Endodermal cell (in vitro differentiated cells): ENCODE measurements at regions not wholly inside any gene's neighbourhood (a gene's known extent, or its start where the extent isn't known, plus 50 kb on each side); places are given as distances from the start of the nearest gene placed in this dataset.

Experiments used
- DNase-seq: peaks from one replicate; pipeline ENCODE4 v3.0.0-alpha.2; 2017
- H3K27ac ChIP-seq: 2 replicates; pipeline ENCODE4 v1.5.1; 2013; ENCODE audit warnings: mild to moderate bottlenecking, low read depth, low read length, moderate library complexity
- H3K27me3 ChIP-seq: 2 replicates; pipeline ENCODE4 v1.6.1; 2013; ENCODE audit warnings: mild to moderate bottlenecking, low read length, moderate library complexity; ENCODE audit not compliant: insufficient read depth, control insufficient read depth, poor library complexity, severe bottlenecking
- H3K36me3 ChIP-seq: 2 replicates; pipeline ENCODE4 v1.7.0; 2013; ENCODE audit warnings: mild to moderate bottlenecking, low read length, moderate library complexity; ENCODE audit not compliant: control insufficient read depth, insufficient read depth
- H3K4me1 ChIP-seq: one replicate; pipeline ENCODE4 v1.7.0; 2013; ENCODE audit warnings: low read length; ENCODE audit not compliant: control insufficient read depth, insufficient read depth
- H3K4me3 ChIP-seq: 2 replicates; pipeline ENCODE4 v1.5.1; 2013; ENCODE audit warnings: mild to moderate bottlenecking, low read length, moderate library complexity
- H3K9ac ChIP-seq: 2 replicates; pipeline ENCODE4 v1.6.1; 2013; ENCODE audit warnings: mild to moderate bottlenecking, low read length, moderate library complexity; ENCODE audit not compliant: poor library complexity, severe bottlenecking; ENCODE audit errors: extremely low read depth
- H3K9me3 ChIP-seq: 2 replicates; pipeline ENCODE4 v1.6.1; 2013; ENCODE audit warnings: mild to moderate bottlenecking, low read length, moderate library complexity; ENCODE audit not compliant: control insufficient read depth
- H3K27ac Mint-ChIP-seq: 2 replicates; pipeline ENCODE4 v1.8.0; 2020; ENCODE audit warnings: mixed read lengths
- H3K27me3 Mint-ChIP-seq: 2 replicates; pipeline ENCODE4 v1.8.0; 2021; ENCODE audit warnings: mild to moderate bottlenecking, mixed read lengths; ENCODE audit not compliant: insufficient read depth
- H3K36me3 Mint-ChIP-seq: 2 replicates; pipeline ENCODE4 v1.8.0; 2020; ENCODE audit warnings: low read depth, mixed read lengths
- H3K4me1 Mint-ChIP-seq: 2 replicates; pipeline ENCODE4 v1.8.0; 2020; ENCODE audit warnings: mixed read lengths
- H3K4me3 Mint-ChIP-seq: 2 replicates; pipeline ENCODE4 v1.8.0; 2020; ENCODE audit warnings: mild to moderate bottlenecking, moderate library complexity, mixed read lengths
- H3K9me3 Mint-ChIP-seq: 2 replicates; pipeline ENCODE4 v1.8.0; 2020; ENCODE audit warnings: mild to moderate bottlenecking, mixed read lengths
- WGBS, 2 experiments: methylation state at CpG; one replicate each; pipeline versions ENCODE4 v1.1.5 to v1.1.7; 2013; ENCODE audit warnings: missing lambda C conversion rate in 2 of 2, mixed read lengths in 1 of 2; ENCODE audit not compliant: insufficient coverage in 1 of 2, insufficient read length in 1 of 2; 5-methylcytosine and 5-hydroxymethylcytosine counted together
- TF ChIP-seq, protein P1 (sequence below): fragments of 200-600 bp; sonication (generic); conservative IDR thresholded peaks from 2 replicates; pipeline ENCODE4 v1.5.0; 2021; ENCODE audit warnings: antibody characterized with exemption, mild to moderate bottlenecking

GRCh38 chr7:57789130-57789529 is 339.2 kb downstream of the ZNF716 start:
- no peaks in the 10 kb centered on the region for H3K36me3 Mint-ChIP-seq
- TF ChIP-seq, protein P1, sequence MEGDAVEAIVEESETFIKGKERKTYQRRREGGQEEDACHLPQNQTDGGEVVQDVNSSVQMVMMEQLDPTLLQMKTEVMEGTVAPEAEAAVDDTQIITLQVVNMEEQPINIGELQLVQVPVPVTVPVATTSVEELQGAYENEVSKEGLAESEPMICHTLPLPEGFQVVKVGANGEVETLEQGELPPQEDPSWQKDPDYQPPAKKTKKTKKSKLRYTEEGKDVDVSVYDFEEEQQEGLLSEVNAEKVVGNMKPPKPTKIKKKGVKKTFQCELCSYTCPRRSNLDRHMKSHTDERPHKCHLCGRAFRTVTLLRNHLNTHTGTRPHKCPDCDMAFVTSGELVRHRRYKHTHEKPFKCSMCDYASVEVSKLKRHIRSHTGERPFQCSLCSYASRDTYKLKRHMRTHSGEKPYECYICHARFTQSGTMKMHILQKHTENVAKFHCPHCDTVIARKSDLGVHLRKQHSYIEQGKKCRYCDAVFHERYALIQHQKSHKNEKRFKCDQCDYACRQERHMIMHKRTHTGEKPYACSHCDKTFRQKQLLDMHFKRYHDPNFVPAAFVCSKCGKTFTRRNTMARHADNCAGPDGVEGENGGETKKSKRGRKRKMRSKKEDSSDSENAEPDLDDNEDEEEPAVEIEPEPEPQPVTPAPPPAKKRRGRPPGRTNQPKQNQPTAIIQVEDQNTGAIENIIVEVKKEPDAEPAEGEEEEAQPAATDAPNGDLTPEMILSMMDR, result no peak
- no peaks in the 10 kb centered on the region for H3K27me3 ChIP-seq
- 84 to 85% methylated on average over 7 to 10 of the region's 10 CpGs for WGBS, 2 experiments
- no peak overlapping the region for H3K4me3 ChIP-seq
- no peak overlapping the region for H3K9ac ChIP-seq
- H3K27ac Mint-ChIP-seq, result no peak overlapping the region
- no peak for DNase-seq
- H3K4me1 Mint-ChIP-seq, result no peaks in the 10 kb centered on the region
- H3K27me3 Mint-ChIP-seq, result no peaks in the 10 kb centered on the region
- no peaks in the 10 kb centered on the region for H3K36me3 ChIP-seq
- H3K4me1 ChIP-seq, result no peaks in the 10 kb centered on the region
- no peak overlapping the region for H3K4me3 Mint-ChIP-seq
- no peak overlapping the region for H3K27ac ChIP-seq
- H3K9me3 ChIP-seq, result peaks cover 30% of the 10 kb centered on the region
- H3K9me3 Mint-ChIP-seq, result peaks cover 76% of the 10 kb centered on the region

- Mint-ChIP-seq H3K4me3 (no peak overlapping the region), H3K27me3 (no peaks in the 10 kb centered on the region), H3K27ac (no peak overlapping the region), H3K4me1 (no peaks in the 10 kb centered on the region), H3K9me3 (peaks cover 95% of the 10 kb centered on the region), H3K36me3 (peaks cover 7% of the 10 kb centered on the region)
- no peaks in the 10 kb centered on the region for H3K27me3 ChIP-seq
- H3K4me1 ChIP-seq, result no peaks in the 10 kb centered on the region
- no peak for DNase-seq
- peaks cover 37% of the 10 kb centered on the region for H3K9me3 ChIP-seq
- H3K9ac ChIP-seq, result no peak overlapping the region
- 88 to 91% methylated on average over 9 to 30 of the region's 30 CpGs for WGBS, 2 experiments
- TF ChIP-seq, protein P1, result no peak
- H3K36me3 ChIP-seq, result no peaks in the 10 kb centered on the region
- H3K27ac ChIP-seq, result no peak overlapping the region
- no peak overlapping the region for H3K4me3 ChIP-seq
Measured at GRCh38 chr7:57819491-57819981, 369.6 kb downstream of the ZNF716 start.

DNA sequence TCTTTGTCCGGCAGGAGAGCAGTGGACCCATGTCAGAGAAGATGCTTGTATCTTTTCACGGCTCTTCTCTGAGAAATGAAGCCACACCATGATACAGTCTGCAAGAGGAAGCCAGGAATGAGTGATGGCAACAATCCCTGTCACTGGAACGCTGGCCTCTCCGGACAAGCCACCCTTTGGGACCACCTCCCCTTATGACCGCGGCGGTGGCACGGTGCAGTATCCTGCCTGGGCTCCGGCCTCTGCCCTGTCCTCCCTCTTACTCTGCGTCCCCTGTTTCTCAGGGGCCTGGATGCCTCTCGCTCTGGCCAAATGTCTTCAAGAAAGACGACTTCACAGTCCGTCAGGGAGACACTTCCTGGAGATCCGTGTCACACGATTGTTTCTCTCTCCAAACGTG is 370.5 kb downstream of the ZNF716 start:
- Histone ChIP-seq H3K9ac (no peak overlapping the region), H3K4me1 (no peaks in the 10 kb centered on the region), H3K9me3 (peaks cover 37% of the 10 kb centered on the region), H3K4me3 (no peak overlapping the region), H3K27me3 (no peaks in the 10 kb centered on the region), H3K27ac (no peak overlapping the region), H3K36me3 (no peaks in the 10 kb centered on the region)
- DNase-seq, result no peak
- H3K27ac Mint-ChIP-seq, result no peak overlapping the region
- H3K27me3 Mint-ChIP-seq, result no peaks in the 10 kb centered on the region
- H3K36me3 Mint-ChIP-seq, result peaks cover 5% of the 10 kb centered on the region
- 76 to 81% methylated on average over 10 to 16 of the region's 16 CpGs for WGBS, 2 experiments
- H3K4me3 Mint-ChIP-seq, result no peak overlapping the region
- TF ChIP-seq, protein P1, result no peak
- no peaks in the 10 kb centered on the region for H3K4me1 Mint-ChIP-seq
- peaks cover 92% of the 10 kb centered on the region for H3K9me3 Mint-ChIP-seq
